ENCODE measurements at regions not wholly inside any gene's neighbourhood (a gene's known extent, or its start where the extent isn't known, plus 50 kb on each side); places are given as distances from the start of the nearest gene placed in this dataset.

GRCh38 chr3:135565546-135565945 is 400.0 kb upstream of the PPP2R3A start:
- TF ChIP-seq POLR2AphosphoS5 (IDR thresholded peaks at IDR 0.05; ENCODE audit: low read depth, low read length) (no peak), POLR2A (IDR thresholded peaks at IDR 0.05; ENCODE audit: low read depth, low read length) (no peak), TAF1 (IDR thresholded peaks at IDR 0.05; ENCODE audit: low read depth, low read length) (no peak), SPI1 (IDR thresholded peaks at IDR 0.05; ENCODE audit: low read depth, low read length) (no peak)

All from GM12891 (cell line).